GM21529 (cell line): ENCODE measurements at regions not wholly inside any gene's neighbourhood (a gene's known extent, or its start where the extent isn't known, plus 50 kb on each side); places are given as distances from the start of the nearest gene placed in this dataset.

Experiments
- ATAC-seq: cut with Tn5 transposase; IDR thresholded peaks from one replicate; pipeline ENCODE4 v1.9.1; 2021; ENCODE audit not compliant: unreplicated experiment

DNA sequence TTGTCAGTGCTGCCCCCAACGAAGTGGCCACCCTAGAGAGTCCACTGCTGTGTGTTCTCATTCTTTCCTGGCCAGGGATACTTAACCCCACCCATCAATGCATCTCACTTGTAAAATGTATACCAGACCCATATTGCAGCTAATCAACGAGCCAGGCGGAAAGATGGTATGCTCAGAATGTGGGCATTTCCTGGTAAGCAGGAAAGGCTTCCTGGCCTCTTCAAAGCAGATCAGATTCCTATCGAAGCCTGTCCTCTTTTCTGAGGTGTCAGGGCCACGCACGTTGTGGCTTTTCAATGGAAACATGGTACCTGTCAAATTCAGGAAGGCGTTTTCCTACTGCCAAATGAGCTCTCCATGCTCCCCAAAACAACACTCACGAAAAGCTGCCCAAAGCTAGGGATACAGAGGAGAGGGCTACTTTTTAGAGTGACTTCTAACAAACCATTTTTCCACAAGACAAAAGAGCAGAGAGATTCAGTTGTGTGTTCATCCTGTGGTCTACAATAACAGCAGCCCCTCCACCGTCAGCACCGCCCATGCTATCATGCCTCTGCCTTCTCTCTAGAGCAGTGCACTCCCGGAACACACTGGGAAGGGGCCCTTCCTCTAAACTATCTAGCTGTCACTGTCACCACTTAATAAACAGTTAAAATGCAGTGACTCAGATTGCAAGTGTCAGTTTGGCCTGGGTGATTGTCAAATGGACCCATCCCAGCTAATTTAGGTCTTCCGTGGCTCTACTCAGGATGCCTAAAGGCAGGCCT is 535.1 kb downstream of the RNF144A start:
- no peak for ATAC-seq

DNA sequence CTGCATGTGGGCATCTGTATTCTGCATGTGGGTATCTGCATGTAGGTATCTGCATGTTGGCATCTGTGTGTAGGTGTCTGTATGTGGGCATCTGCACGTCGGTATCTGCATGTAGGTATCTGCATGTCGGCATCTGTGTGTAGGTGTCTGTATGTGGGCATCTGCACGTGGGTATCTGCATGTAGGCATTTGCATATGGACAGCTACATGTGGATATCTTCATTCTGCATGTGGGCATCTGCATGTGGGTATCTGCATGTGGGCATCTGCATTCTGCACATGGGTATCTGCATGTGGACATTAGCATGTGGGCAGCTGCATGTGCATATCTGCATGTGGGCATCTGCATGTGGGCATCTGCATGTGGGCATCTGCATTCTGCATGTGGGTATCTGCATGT is 537.4 kb downstream of the RNF144A start:
- no peak for ATAC-seq

DNA sequence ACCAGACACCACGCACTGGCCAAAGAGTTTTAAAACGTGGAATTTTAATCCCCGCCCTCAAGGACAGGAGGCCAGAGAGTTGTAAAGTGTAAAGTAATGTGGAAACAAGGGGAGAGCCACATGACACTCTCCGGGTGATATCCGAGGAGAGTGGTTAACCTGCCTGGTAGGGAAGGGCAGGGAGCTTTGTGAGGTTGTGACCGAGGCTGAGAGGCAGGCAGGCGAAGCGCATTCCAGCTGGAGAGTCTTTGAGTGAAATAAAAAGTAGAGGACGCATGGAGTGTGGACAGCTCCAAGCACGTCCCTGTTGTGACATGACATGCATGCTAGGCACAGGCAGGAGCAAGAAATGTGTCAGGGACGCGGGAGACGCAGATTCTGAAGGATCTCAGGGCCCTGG is 539.5 kb downstream of the RNF144A start:
- ATAC-seq = no peak

DNA sequence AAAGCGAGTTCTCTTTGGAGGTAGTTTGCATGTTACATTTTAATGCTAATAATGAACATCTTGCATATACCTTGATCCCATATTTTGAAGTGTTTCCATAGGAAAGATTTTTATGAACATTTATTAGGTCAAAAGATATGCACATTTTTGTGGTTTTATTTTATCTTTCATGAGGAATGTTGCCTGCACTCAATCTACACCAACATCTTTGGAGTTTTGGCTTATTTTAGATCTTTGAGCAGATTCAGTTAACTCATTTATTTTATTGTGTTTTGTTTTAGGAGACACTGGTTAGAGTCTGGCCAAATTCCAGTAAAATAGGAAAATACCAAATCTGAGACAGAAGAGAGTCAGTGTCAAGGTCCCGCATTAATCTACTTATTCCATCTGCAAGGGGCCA is 540.9 kb downstream of the RNF144A start:
- no peak for ATAC-seq

- no peak for ATAC-seq
Observed at GRCh38 chr2:7467782-7468447, 550.7 kb downstream of the RNF144A start.

DNA sequence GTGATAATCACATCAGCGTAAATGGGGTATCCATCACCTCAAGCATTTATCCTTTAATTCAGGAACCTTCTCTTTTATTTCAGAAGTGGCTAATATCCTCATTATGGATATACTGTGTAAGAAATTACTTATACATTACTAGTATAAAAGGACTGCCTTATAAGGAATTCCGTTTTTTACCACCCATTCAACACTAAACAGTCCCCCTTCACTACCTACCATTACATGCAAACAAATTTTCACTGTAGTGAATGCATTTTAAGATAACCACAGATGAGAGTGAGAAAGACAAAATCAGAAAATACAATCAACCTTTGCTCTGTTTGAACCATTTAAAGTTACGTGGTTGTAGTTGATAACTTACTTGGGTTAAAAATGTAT is 551.2 kb downstream of the RNF144A start:
- ATAC-seq = no peak

DNA sequence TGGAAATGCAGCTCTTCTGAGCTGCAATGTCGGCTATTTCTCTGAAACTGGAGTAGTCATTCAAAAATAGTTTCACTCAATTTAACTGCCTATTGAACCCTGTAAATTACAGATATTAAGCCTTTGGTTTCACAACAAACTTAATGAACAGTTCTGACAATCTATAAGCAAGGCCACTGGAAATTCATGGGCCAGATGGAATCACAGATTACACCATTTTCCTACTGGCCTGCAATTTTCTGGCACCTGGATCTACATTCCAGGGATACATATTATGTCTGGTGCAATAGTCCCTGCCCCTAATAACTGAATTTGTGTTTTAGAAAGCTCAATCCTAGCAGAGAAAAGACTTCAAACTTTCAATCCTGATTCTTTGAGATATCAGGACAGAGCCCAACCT is 551.7 kb downstream of the RNF144A start:
- ATAC-seq = no peak

DNA sequence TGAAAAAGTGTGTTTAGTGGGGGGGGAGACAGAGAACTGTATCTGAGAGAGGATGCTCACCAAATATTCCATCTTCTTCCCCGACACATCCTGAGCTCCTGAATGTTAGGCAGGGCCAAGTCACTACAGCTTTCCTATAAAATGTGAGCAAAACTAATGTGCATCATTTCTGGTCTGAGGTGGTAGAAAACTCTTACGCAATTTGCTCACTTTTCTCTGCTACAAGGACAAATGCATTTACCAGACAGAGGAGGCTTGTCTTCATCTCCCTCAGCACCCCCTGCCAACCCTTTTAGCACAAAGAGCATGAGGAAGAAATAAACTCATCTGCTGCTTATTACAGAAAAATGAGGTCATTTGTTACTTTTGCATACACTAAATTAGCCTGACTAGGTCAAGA is 554.0 kb downstream of the RNF144A start:
- no peak for ATAC-seq

DNA sequence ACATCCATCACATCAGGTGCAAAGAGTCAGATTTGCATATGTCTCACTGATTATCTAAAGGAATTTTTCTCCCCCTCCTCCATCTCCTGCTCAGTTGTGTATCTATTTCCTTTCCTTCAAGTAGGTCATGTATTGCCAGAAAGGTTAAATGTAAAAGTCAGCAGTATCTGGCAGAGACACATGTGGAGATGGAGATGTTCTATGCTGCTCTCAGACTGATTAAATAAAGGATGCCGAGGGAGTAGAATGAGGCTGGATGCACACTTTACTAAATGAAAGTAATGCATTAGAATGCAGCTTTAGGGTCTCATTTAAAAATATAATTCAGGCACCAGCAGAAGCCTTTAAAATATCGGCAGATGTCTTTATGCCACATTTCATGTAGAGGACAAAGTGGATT is 555.3 kb downstream of the RNF144A start:
- no peak for ATAC-seq

DNA sequence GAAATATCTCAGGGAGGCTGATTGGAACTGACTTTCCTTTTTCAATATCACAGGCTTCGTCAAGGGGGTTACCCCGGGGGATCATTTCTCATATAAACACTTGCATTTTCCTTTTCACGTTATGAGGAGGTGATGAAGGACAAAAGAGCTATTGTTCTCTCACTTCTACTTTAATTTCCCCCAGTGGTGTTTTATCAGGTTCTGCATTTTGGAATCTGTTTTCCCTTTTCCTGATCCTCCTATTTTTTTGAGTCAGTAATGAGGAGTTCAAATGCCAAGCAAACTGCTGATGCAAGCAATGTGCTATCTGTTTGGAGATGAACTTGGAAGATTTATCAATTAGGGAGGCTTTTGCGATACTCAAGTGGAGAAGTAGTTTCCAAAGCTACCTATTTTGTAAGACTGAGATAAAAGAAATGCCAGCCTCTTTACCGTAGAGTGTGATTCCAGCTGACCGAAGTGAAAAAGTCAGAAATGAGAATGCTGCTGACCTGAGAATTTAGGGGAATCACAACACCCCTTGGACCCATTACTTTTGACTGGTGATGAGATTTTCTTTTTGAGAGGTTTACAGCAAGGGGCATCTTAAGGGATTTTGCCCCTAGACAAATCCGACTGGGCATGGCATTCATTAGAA is 556.0 kb downstream of the RNF144A start:
- no peak for ATAC-seq

- no peak for ATAC-seq
Observed at GRCh38 chr2:7476371-7476770, 559.2 kb downstream of the RNF144A start.

DNA sequence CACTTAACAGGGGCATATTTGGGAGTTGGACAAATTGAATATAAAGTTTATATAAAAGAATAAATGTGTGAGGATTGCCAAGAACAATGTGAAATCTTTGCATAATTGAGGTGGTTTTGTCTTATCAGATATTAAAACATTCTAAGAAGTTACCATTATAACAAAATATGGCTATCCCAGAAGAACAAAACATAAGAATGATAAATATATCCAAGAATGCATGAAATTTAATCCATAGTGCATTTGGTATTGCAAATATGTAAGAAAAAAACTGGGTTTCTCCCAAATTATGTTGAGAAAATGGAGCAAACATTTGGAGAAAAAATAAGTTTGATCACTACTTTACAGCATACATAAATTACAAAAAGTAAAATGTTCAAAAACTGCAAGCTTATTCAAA is 562.4 kb downstream of the RNF144A start:
- no peak for ATAC-seq

DNA sequence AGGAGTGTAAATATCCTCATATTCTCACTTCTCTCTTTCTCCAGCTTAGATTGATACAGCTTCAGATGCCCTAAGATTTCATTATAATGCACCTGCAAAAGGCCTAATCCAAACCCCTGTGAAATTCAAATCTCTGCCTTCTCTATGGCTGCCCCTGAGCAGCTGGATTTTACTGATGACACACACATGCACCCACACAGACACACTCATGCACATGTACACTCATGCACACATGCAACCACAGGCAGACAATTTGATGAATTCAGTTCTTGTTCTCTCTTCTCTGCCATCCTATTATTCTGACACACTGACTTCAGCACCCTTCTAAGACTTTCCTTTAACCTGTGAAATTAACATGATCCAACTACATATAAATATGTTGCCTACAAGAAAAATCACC is 563.2 kb downstream of the RNF144A start:
- ATAC-seq = no peak

- no peak for ATAC-seq
Observed at GRCh38 chr2:7490672-7491071, 573.5 kb downstream of the RNF144A start.

- no peak for ATAC-seq
Observed at GRCh38 chr2:7492719-7493118, 575.5 kb downstream of the RNF144A start.

GRCh38 chr2:7497178-7497577 is 580.0 kb downstream of the RNF144A start:
- ATAC-seq = no peak

GRCh38 chr2:7499018-7499417 is 581.8 kb downstream of the RNF144A start:
- ATAC-seq = no peak

GRCh38 chr2:7502336-7502735 is 585.1 kb downstream of the RNF144A start:
- no peak for ATAC-seq

DNA sequence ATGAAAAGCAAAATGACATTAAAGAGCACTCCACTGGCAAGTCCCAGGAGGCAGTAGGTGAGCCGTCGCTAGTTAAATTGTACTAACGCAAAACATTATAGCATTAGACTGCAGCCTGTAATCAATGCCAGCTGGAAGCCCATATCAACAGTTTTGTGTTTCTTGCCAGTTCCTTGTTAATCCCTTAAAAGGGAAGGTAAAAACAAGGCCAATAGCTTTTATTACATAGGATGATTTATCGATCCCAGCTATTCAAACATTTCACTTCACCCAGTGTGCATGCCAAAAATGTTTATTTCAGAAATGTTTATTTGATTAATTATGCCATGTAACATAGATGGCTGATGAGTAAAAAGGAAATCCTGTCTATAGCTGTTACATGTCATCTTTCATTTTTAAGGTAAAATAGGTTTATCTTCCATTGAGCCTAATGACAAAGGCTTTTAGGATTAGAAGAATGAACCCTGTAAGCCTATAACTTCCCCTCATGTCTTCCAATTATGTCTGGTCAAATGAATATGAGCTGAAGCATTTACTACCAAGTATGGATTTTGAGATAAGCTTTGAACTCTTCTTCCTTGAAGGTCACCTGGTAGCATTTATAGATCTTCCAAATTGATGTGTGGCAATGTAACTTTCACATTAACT is 591.2 kb downstream of the RNF144A start:
- ATAC-seq = no peak

DNA sequence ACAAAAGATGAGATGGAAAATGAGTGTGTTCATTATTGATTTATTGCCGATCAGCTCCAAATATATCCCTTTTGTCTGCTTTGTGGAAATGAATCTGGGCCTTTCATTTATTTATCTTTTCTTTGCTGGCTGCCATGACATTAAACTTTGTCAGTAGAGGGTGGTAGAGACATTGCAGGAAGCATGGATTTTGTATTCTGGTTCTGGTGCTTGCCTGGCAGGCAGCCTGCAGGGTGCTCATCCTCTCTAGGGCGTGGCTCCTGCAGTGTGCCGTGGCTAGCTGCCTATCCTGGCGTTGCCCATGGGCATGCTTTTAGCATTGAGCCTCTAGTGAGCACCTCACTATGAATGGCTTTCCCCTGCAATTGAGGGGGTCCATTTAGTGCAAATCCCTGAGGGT is 593.1 kb downstream of the RNF144A start:
- ATAC-seq = no peak

GRCh38 chr2:7513834-7514233 is 596.6 kb downstream of the RNF144A start:
- no peak for ATAC-seq

- ATAC-seq = no peak
Observed at GRCh38 chr2:7515327-7515726, 598.1 kb downstream of the RNF144A start.
